Hepatocyte (in vitro differentiated cells): ENCODE measurements at regions not wholly inside any gene's neighbourhood (a gene's known extent, or its start where the extent isn't known, plus 50 kb on each side); places are given as distances from the start of the nearest gene placed in this dataset.

Experiments used
- EZH2 ChIP-seq: fragments of 200-600 bp; sonication (generic); IDR thresholded peaks from 2 replicates; pipeline ENCODE4 v1.6.1; 2016; ENCODE audit warnings: antibody characterized with exemption, mild to moderate bottlenecking, borderline replicate concordance
- TF ChIP-seq, protein P1 (sequence below): fragments of 200-600 bp; sonication (generic); IDR thresholded peaks from 2 replicates; pipeline ENCODE4 v1.5.1; 2016; ENCODE audit warnings: antibody characterized with exemption, mild to moderate bottlenecking; ENCODE audit not compliant: poor library complexity

DNA sequence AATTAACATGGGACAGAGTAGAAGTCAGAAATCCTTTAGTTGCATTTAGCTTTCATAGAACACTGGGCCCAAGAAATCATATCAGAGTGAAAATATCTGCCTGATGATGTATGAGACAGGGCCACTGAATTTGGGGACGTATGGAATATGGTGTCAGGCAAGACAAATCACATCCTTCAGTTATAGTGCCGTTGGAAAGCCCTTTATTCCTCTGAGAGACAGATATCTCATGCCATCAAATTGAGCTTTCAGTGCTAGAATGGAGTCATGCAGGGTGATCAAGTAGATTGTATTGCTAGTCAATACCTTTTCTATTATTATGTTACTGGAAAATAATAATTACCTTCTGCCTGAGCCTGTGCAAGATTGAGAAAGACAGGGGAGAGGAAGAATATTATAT is 398.2 kb upstream of the RARB start:
- TF ChIP-seq, protein P1, sequence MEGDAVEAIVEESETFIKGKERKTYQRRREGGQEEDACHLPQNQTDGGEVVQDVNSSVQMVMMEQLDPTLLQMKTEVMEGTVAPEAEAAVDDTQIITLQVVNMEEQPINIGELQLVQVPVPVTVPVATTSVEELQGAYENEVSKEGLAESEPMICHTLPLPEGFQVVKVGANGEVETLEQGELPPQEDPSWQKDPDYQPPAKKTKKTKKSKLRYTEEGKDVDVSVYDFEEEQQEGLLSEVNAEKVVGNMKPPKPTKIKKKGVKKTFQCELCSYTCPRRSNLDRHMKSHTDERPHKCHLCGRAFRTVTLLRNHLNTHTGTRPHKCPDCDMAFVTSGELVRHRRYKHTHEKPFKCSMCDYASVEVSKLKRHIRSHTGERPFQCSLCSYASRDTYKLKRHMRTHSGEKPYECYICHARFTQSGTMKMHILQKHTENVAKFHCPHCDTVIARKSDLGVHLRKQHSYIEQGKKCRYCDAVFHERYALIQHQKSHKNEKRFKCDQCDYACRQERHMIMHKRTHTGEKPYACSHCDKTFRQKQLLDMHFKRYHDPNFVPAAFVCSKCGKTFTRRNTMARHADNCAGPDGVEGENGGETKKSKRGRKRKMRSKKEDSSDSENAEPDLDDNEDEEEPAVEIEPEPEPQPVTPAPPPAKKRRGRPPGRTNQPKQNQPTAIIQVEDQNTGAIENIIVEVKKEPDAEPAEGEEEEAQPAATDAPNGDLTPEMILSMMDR, result no peak
- no peak for TF ChIP-seq EZH2
